Spleen (tissue), 3 donors: ENCODE measurements at regions not wholly inside any gene's neighbourhood (a gene's known extent, or its start where the extent isn't known, plus 50 kb on each side); places are given as distances from the start of the nearest gene placed in this dataset.

Experiments
- POLR2A ChIP-seq, 3 donors: fragments of 450-650 bp; IDR thresholded peaks; one replicate each; pipeline ENCODE4 v1.5.1; 2017; ENCODE audit warnings: antibody characterized with exemption in 3 of 3, mild to moderate bottlenecking in 1 of 3
- POLR2AphosphoS5 ChIP-seq, 3 donors: sonication (generic); formaldehyde crosslinking; IDR thresholded peaks; one replicate each; pipeline ENCODE4 v1.5.1; 2017; ENCODE audit warnings: antibody characterized with exemption in 3 of 3

GRCh38 chr5:54707841-54708240 is 190.3 kb downstream of the SNX18 start:
- TF ChIP-seq POLR2AphosphoS5 (IDR thresholded peaks at IDR 0.05), result no peak
- TF ChIP-seq POLR2A (IDR thresholded peaks at IDR 0.05), result no peak
